GM10266 (cell line): ENCODE measurements at regions not wholly inside any gene's neighbourhood (a gene's known extent, or its start where the extent isn't known, plus 50 kb on each side); places are given as distances from the start of the nearest gene placed in this dataset.
"Not testable (repeated sequence)": the region's sequence is repeated elsewhere in the genome, so short reads cannot be mapped to it uniquely, and the experiment has no call there.

Experiments
- DNase-seq: peaks from one replicate; pipeline ENCODE4 v3.0.0; 2012; ENCODE audit errors: extremely low spot score
- CTCF ChIP-seq: IDR thresholded peaks from 2 replicates; pipeline ENCODE4 v1.5.1; 2012; ENCODE audit warnings: mild to moderate bottlenecking, low read depth; ENCODE audit not compliant: control insufficient read depth, insufficient read depth; ENCODE audit errors: missing control alignments

- DNase-seq: no peak
- TF ChIP-seq CTCF: no peak
These were observed 225.6 kb downstream of the PCSK1 start for GRCh38 chr5:96207420-96207819.

DNA sequence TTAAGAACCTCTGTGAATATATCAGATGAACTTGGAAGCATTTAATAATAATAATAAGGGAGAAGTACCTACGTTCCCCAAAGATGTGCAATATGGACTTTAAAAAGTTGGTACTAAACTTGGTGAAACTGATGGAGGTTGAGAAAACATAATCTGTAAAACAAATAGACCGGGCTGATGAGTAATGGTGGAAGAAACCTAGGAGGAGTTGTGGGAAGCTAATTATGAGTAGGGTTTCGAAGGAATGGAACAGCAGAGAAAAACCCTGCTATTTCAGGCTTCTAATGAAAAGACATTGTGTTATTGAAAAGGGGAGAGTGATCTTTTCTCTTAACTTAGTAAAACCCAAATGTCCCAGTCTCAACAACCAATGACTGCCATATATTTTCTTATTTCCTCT lies 229.3 kb downstream of the PCSK1 start:
- DNase-seq: no peak
- TF ChIP-seq CTCF: no peak

- no peak for DNase-seq
- no peak for TF ChIP-seq CTCF
These were observed 231.5 kb downstream of the PCSK1 start for GRCh38 chr5:96201503-96201902.

- TF ChIP-seq CTCF: no peak
- no peak for DNase-seq
These were observed 232.4 kb downstream of the PCSK1 start for GRCh38 chr5:96200641-96201040.

GRCh38 chr5:96199713-96200183 lies 233.3 kb downstream of the PCSK1 start:
- no peak for TF ChIP-seq CTCF
- no peak for DNase-seq

- TF ChIP-seq CTCF: no peak
- DNase-seq: no peak
These were observed 234.5 kb downstream of the PCSK1 start for GRCh38 chr5:96198356-96199058.

GRCh38 chr5:96197767-96198166 lies 235.3 kb downstream of the PCSK1 start:
- not testable (repeated sequence) for DNase-seq

DNA sequence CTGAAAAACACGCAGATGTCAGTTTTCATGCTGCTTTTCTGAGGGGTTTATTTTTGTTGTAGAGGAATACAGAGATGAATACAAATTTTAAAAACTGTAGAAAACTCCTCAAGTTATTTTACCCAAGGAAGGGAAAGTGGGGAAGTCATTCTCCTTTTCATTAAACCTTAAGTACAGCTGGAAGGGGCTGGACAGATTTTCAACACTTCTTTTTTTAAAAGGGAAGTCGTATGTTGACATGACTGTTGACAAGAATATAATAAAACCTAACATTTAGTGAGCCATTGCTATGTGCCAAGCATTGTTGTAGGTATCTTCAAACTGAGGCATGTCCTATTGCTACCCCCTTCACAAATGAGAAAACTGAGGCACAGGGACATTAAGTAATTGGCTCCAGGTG lies 235.7 kb upstream of the ELL2 start:
- TF ChIP-seq CTCF: no peak

More for the DNA sequence above, 235.7 kb upstream of the ELL2 start:
- DNase-seq: no peak
